ENCODE measurements at regions not wholly inside any gene's neighbourhood (a gene's known extent, or its start where the extent isn't known, plus 50 kb on each side); places are given as distances from the start of the nearest gene placed in this dataset.

- DNase-seq: no peak
Observed at GRCh38 chr2:83756219-83756618, 702.9 kb downstream of the SUCLG1 start.

- DNase-seq: no peak
Observed at GRCh38 chr2:83747141-83747540, 711.9 kb downstream of the SUCLG1 start.

GRCh38 chr2:83744855-83745254 lies 714.2 kb downstream of the SUCLG1 start:
- DNase-seq: no peak

- DNase-seq: no peak
Observed at GRCh38 chr2:83742117-83742782, 716.8 kb downstream of the SUCLG1 start.

- no peak for DNase-seq
Observed at GRCh38 chr2:83730223-83730622, 728.9 kb downstream of the SUCLG1 start.

- no peak for DNase-seq
Observed at GRCh38 chr2:83725735-83726134, 733.3 kb downstream of the SUCLG1 start.

GRCh38 chr2:83705146-83705545 lies 753.9 kb downstream of the SUCLG1 start:
- DNase-seq: no peak

- no peak for DNase-seq
Observed at GRCh38 chr2:83703598-83703997, 755.5 kb downstream of the SUCLG1 start.

- no peak for DNase-seq
Observed at GRCh38 chr2:83696838-83697237, 762.2 kb downstream of the SUCLG1 start.

GRCh38 chr2:83695530-83695929 lies 763.5 kb downstream of the SUCLG1 start:
- no peak for DNase-seq

GRCh38 chr2:83695037-83695436 lies 764.0 kb downstream of the SUCLG1 start:
- DNase-seq: no peak

GRCh38 chr2:83689402-83689801 lies 769.7 kb downstream of the SUCLG1 start:
- DNase-seq: no peak

- DNase-seq: no peak
Observed at GRCh38 chr2:83686863-83687262, 772.2 kb downstream of the SUCLG1 start.

- DNase-seq: no peak
Observed at GRCh38 chr2:83674050-83674449, 785.0 kb downstream of the SUCLG1 start.

GRCh38 chr2:83665894-83666293 lies 793.2 kb downstream of the SUCLG1 start:
- peak; percentile 0 for DNase-seq

GRCh38 chr2:83665154-83665553 lies 793.9 kb downstream of the SUCLG1 start:
- no peak for DNase-seq

- no peak for DNase-seq
Observed at GRCh38 chr2:83661711-83662110, 797.4 kb downstream of the SUCLG1 start.

GRCh38 chr2:83654091-83654611 lies 804.9 kb downstream of the SUCLG1 start:
- DNase-seq: no peak

- DNase-seq: no peak
Observed at GRCh38 chr2:83650898-83651297, 808.2 kb downstream of the SUCLG1 start.

GRCh38 chr2:83650161-83650560 lies 808.9 kb downstream of the SUCLG1 start:
- DNase-seq: no peak

GRCh38 chr2:83640506-83640905 lies 818.6 kb downstream of the SUCLG1 start:
- DNase-seq: no peak

GRCh38 chr2:83633423-83633822 lies 825.7 kb downstream of the SUCLG1 start:
- DNase-seq: no peak

- no peak for DNase-seq
Observed at GRCh38 chr2:83630351-83630750, 828.7 kb downstream of the SUCLG1 start.

GRCh38 chr2:83615511-83615910 lies 843.6 kb downstream of the SUCLG1 start:
- DNase-seq: no peak

- no peak for DNase-seq
Observed at GRCh38 chr2:83613178-83613577, 845.9 kb downstream of the SUCLG1 start.
